ENCODE measurements at regions not wholly inside any gene's neighbourhood (a gene's known extent, or its start where the extent isn't known, plus 50 kb on each side); places are given as distances from the start of the nearest gene placed in this dataset.

GRCh38 chr17:70674061-70674460 is 504.7 kb downstream of the KCNJ2 start:
- FAIRE-seq (no peak), DNase-seq (ENCODE audit: low read depth in 1 of 2, low spot score in 2 of 2) (no peak)
- no peak overlapping the region for H2BK12ac ChIP-seq (ENCODE audit: low read depth, low read length)
- no peak overlapping the region for H3K27ac ChIP-seq (ENCODE audit: low read depth, low read length)
- no peak overlapping the region for H3K56ac ChIP-seq (replicated peaks; ENCODE audit: insufficient read length, low read depth, low read length)
- ChIA-PET POLR2A (ENCODE audit: partially characterized antibody) (no interaction called here), CTCF (ENCODE audit: partially characterized antibody) (interaction anchor here (0.8 to 1.6 kb wide), 2 partner anchors 93 to 787 kb away, joined by 3 read pairs; no protein-coding TSS in a partner anchor)
- no peak overlapping the region for H2BK120ac ChIP-seq (replicated peaks; ENCODE audit: low read depth, low read length)
- H4K91ac ChIP-seq (replicated peaks; ENCODE audit: insufficient read length, low read length): no peak overlapping the region
- no peaks in the 10 kb centered on the region for H3K79me2 ChIP-seq (ENCODE audit: control insufficient read depth in 1 of 2, insufficient read depth in 2 of 2, low read length in 2 of 2)
- H3K4ac ChIP-seq (replicated peaks; ENCODE audit: insufficient read length, low read depth, low read length): no peak overlapping the region
- peaks cover 0 to 7% (median 3%) of the 10 kb centered on the region in 4 experiments; a peak in 2 of 7 replicates for H3K4me1 ChIP-seq (replicated peaks in 1 of 4; ENCODE audit: control insufficient read depth in 3 of 4, insufficient read depth in 4 of 4, low read length in 3 of 4)
- H3K36me3 ChIP-seq (ENCODE audit: control insufficient read depth in 2 of 4, insufficient read depth in 4 of 4, low read length in 3 of 4): no peaks in the 10 kb centered on the region
- H3K4me3 ChIP-seq (ENCODE audit: extremely low read depth in 1 of 4, insufficient read depth in 2 of 4, low read depth in 3 of 4, low read length in 4 of 4): no peak overlapping the region
- H3K23me2 ChIP-seq (ENCODE audit: low read depth, low read length): no peaks in the 10 kb centered on the region
- 43% methylated on average over 2 of the region's 2 CpGs; no CpG with 5 or more reads in 1 of the 2 experiments for WGBS, 2 experiments (ENCODE audit: extremely low coverage in 1 of 2, insufficient coverage in 1 of 2, insufficient read length in 1 of 2, insufficient replicate concordance in 2 of 2, low coverage in 1 of 2, low lambda C conversion rate in 2 of 2, missing lambda C conversion rate in 1 of 2)
- H2BK5ac ChIP-seq (ENCODE audit: low read depth, low read length): no peak overlapping the region
- H3K23ac ChIP-seq (ENCODE audit: insufficient read length): no peak overlapping the region
- no peaks in the 10 kb centered on the region for H3K79me1 ChIP-seq (ENCODE audit: low read depth, low read length)
- no peak overlapping the region for H3K9ac ChIP-seq (replicated peaks in 1 of 4; ENCODE audit: extremely low read depth in 1 of 4, low read depth in 3 of 4, low read length in 3 of 4)
- no peak overlapping the region for H2BK20ac ChIP-seq (ENCODE audit: low read length)
- no peak overlapping the region for H3K4me2 ChIP-seq (ENCODE audit: insufficient read depth in 1 of 2, low read depth in 2 of 2, low read length in 2 of 2)
- H3K27me3 ChIP-seq (replicated peaks in 1 of 4; ENCODE audit: control insufficient read depth in 3 of 4, extremely low read depth in 1 of 4, insufficient read depth in 3 of 4, low read length in 3 of 4): no peaks in the 10 kb centered on the region
- H3K9me3 ChIP-seq (ENCODE audit: insufficient read depth in 2 of 2, low read depth in 1 of 2, low read length in 1 of 2): no peaks in the 10 kb centered on the region
- H4K8ac ChIP-seq (ENCODE audit: extremely low read depth, insufficient read depth, low read length): no peak overlapping the region
- no peak overlapping the region for H3K14ac ChIP-seq (ENCODE audit: insufficient read length)
- no peak overlapping the region for H2AK5ac ChIP-seq (ENCODE audit: low read depth, low read length)
- no peak overlapping the region for H2BK15ac ChIP-seq (ENCODE audit: low read length)
- no peak overlapping the region for H3K18ac ChIP-seq (ENCODE audit: extremely low read depth, low read length)
- no peak overlapping the region for H4K5ac ChIP-seq (ENCODE audit: insufficient read length, low read depth, low read length)
- H4K20me1 ChIP-seq (replicated peaks in 1 of 2; ENCODE audit: control insufficient read depth in 1 of 2, insufficient read depth in 2 of 2, low read length in 2 of 2): no peaks in the 10 kb centered on the region
- H2AFZ ChIP-seq (ENCODE audit: low read length): no peak overlapping the region
- no peak for TF ChIP-seq GABPA (IDR thresholded peaks at IDR 0.05; ENCODE audit: borderline replicate concordance, insufficient read depth, low read length)
- TF ChIP-seq YY1 (IDR thresholded peaks at IDR 0.05; ENCODE audit: low read depth, low read length): no peak
- TF ChIP-seq POU5F1 (IDR thresholded peaks at IDR 0.05; ENCODE audit: low read depth, low read length): no peak
- TF ChIP-seq RXRA (IDR thresholded peaks at IDR 0.05; ENCODE audit: insufficient read depth, low read depth, low read length): no peak
